Lung microvascular endothelial cell (primary cell): ENCODE measurements at regions not wholly inside any gene's neighbourhood (a gene's known extent, or its start where the extent isn't known, plus 50 kb on each side); places are given as distances from the start of the nearest gene placed in this dataset.
"Not testable (repeated sequence)": the region's sequence is repeated elsewhere in the genome, so short reads cannot be mapped to it uniquely, and the experiment has no call there.

Source experiments
- DNase-seq, 2 donors: peaks; one replicate each; pipeline versions ENCODE4 v3.0.0 to v3.0.0-alpha.2; 2010; ENCODE audit warnings: low read depth in 2 of 2

DNA sequence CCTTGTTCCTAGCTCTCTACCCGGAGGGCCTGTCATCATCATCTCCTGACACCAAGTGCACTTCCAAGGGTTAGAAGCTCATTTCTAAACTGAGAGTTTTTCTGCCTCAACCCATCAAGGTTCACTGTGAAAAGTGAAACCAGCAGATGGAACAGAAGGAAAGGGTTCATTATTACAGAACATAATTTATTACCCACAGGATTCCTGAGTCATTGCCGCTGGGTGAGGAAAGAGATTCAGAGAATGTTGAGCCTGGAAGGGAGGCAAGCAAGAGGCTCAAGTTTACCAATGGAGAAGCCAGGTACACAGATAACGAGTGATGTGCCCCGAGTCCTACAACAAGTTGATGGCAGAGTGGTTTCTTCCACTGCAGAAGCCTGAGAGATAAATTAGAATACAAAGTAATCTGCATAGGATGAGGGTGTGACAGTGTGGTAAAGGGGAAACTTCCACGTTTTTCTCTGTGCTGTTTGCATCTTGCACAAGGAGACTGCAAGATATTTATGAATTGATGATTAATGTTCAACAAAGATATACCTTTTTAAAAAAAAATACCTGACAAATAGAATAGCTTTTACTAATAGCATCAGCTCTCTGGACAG, 80.5 kb upstream of the SETMAR start:
- DNase-seq: no peak

DNA sequence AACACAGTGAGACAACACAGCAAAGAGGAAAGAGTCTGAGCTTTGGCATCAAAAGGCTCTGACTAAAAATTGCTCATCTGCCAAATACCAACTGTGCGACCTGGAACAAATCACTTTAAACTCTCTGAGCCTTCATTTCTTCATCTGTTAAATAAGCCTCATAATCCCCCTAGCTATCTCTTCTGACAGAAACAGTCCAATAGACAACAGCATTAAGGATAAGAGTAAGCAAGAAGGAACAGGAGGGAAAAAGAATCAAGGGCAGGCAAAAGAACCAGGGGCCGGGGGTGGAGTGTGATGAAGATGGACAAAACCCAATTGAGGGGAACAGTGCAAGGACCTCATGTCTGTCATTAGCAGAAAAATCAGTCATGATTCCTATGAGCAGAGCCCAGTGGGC, 79.4 kb upstream of the SETMAR start:
- no peak for DNase-seq

DNA sequence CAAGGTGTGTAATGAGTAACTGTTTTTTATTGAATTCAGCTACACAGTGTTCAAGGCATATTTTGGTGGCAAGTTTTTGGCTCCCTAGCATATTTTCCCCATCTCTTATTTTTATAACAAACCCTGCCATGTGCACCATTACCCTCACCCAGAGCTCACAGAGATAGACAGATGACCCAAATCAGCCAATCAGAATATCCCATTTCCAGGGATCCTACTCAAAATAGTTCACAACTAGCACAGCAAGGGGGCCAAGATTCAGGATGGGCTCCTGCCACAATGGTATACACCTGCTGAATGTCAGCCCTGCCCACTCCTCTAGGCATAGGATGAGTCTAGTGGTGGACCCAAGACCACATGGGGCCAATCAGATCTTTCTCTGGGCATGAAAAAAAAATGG, 78.8 kb upstream of the SETMAR start:
- no peak for DNase-seq

DNA sequence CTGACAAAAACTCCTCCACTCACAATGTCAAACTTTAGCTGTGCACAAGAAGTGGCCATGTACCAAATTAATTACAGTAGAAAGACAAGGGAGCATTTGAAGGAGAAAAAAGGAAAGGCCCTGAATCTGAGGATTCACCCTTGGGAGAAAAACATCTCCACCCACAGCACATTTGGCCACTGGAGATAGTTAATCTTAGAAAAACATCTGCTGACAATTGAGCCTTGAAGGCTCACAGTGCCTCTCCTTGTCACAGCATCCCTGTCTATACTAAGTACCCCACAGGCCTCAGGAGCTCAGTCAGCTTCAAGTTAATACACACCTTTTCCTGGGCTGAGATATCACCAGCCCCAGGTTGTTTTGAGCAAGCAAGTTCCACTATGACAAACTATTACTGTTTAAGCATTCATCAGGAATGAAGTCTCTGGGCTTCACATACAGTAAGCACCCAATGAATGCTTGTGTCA, 78.1 kb upstream of the SETMAR start:
- DNase-seq: no peak

DNA sequence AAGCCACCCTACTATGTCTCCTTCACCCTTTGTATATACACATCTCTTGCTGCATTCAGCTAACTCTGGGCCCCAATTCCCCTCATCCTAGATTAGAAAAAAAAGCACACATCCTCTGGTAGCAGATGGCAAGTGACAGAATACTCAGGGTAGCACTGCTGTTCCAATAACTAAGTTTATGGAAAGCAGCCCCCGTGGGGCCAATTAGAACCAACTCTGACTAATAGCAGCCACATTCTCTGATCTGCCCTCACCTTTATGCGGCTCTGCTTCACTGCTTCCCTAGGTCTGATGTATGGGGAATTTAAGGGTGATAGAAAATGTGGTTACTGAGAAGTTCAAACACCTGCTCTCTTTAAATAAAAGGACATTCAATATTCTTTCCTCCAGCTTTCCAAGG, 74.9 kb upstream of the SETMAR start:
- DNase-seq: no peak

DNA sequence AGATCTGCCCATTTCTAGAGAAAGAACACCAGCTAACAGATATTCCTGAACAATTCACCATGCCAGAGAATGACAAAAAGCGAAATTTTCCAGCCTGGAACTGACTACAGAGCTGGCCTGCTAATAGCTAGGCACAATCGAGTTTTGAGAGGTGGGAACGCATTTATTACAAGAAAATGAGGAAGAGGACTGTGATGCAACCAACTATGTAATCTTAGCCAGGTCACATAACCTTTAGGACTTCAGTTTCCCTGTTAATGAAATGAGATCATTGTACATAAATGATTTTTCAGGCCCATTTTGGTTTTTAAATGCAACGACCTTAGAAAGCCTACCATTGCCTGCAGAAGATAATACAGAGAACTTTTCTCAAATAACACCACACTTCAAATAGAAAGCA, 72.1 kb upstream of the SETMAR start:
- DNase-seq: no peak

DNA sequence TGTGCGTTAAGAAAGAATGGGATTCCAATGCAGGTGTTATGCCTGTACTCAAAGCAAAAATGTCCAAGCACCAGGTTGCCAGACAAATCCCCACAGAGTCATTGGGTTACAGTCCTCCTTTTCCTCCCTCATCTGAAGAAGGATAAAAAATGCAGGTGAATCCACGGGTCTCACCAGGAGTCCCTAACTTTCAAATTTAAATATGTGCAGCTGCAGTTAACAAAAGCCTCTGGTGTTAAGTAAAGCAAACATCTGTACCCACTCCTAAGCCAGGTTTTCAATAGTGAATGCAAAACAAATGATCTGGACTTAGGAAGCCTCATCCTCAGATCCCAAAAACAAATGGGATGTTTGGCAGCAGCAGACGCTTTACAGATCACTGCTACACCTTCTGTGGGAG, 70.4 kb upstream of the SETMAR start:
- DNase-seq: no peak

DNA sequence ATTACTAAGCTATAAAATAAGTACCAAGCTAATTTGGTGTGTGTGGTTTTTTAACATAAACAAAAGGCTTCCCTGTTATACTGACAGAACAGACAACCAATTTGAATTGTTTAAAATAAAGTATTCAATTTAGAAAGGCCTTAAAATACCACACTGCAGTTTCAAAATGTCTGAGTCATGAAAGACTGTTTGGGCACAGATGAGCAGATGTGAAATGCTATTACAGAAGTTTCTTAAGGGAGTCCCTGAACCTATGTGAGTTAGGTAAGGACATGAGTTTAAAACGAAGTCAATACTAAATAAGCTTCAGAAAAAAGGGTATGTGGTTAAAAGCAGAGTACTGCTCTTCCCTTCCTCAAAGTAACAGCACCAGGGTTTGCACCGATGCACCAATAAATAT, 69.7 kb upstream of the SETMAR start:
- no peak for DNase-seq

DNA sequence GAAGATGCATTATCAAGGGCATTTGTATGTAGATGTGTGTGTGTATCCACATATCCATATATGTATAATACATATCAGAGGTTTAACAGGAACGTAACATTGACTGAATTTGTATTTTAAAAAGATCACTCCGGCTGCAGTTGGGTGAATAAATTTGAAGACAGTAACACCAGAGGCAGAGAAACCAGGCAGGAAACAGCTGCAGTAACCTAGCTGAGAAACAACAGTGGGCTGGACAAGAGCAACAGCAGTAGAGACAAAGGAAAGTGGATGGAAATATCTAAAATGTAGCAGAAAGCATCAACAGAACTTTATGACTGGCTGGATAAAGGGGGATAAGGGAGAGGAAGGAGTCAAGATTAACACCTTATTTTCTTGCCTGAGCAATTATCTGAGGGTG, 68.3 kb upstream of the SETMAR start:
- DNase-seq: no peak

DNA sequence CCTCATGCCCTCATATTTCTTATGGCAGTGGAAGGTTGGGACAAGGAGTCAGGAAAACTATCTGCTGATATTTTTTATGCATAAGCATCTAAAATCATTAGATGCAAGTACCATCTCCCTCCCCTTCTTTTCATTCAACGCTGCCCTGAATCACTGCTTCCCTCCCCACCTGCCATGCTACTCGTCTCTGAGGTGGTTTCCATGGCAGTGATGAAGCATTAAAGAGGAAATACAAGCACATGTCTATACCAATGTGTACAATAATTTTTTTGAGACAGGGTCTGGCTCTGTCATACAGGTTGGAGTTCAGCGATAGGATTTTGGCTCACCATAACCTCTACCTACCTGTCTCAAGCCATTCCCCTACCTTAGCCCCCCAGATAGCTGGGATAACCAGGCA, 67.5 kb upstream of the SETMAR start:
- DNase-seq: no peak

DNA sequence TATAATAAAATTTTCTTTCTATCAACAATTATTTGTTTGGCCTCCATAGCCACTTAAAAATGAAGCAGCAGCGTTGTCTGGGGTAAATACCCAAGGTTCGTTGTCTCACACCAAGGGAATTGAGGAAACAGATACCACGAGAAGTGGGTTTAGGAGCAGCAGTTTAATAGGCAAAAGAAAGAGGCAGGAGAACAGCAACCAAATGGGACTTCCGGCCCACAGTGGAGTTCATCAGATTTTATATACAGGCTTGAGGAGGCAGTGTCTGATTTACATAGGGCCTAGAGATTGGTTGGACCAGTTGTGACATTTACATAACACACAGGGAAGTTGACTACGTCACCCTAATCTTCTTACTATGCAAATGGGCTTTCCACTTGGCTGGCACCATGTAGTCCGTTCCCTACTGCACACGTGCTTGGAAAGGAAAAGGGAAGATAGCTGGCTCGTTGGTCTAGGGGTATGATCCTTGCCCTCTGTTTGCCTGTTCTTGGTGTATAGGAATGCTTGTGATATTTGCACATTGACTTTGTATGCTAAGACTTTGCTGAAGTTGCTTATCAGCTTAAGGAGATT, 61.5 kb upstream of the SETMAR start:
- DNase-seq: no peak

DNA sequence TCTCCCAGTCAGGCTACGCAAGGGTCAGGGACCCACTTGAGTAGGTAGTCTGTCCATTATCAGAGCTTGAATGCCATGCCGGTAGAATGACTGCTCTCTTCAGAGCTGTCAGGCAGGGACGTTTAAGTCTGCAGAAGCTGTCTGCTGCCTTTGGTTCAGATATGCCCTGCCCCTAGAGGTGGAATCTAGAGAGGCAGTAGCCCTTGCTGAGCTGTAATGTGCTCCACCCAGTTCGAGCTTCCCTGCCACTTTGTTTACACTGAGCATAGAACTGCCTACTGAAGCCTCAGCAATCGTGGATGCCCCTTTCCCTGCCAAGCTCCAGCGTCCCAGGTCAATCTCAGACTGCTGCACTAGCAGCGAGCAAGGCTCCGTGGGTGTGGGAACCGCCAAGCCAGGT, 57.5 kb upstream of the SETMAR start:
- no peak for DNase-seq

DNA sequence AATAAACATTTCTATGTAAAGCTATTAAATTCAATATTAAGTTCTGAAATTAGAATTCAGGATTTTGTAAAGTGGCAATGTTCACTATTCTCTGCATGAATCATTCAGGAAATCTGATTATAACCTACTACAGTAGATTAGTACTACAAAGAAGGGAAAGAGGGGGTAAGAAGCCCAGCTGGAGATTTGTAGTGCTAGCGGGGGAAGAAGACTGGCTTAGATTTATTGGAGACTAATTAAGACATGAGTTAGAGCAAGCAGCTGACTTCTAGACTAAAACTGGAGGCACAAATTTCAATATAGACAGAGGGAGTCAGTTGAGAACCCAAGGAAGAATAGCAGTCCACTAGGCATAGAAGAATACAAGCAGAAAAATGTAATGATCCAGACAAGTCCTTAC, 55.8 kb upstream of the SETMAR start:
- no peak for DNase-seq

DNA sequence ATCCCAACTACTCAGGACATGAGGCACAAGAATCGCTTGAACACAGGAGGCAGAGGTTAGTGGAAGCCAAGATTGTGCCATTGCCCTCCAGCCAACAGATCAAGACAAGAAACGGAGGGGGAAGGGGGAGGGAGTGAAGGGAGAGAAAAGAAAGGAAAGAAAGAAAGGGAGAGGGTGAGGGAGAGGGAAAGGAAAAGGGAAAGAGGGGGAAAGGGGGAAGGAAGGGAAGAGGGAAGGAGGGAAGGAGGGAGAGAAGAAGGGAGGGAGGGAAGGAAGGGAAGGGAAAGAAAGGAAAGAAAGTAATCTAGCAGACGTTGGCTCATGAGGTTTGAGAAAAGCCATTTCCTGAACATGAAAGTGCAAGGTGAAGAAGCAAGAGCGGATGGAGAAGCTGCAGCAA, 53.1 kb upstream of the SETMAR start:
- DNase-seq: no peak

DNA sequence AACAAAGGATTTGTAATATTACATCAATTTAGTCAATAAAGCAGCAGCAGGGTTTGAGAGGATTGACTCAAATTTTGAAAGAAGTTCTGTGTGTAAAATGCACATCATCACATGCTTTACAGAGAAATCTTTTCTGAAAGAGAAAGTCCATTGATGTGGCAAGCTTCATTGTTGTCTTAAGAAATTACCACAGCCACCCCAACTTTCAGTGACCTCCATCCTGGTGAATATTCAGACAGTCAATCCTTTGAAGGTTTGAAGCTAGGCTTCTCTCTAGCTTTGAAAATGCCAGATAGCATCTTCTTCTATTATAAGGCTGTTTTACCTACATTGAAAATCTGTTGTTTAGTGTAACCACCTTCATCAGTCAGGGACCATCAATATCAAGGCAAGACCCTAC, 51.8 kb upstream of the SETMAR start:
- DNase-seq: no peak

DNA sequence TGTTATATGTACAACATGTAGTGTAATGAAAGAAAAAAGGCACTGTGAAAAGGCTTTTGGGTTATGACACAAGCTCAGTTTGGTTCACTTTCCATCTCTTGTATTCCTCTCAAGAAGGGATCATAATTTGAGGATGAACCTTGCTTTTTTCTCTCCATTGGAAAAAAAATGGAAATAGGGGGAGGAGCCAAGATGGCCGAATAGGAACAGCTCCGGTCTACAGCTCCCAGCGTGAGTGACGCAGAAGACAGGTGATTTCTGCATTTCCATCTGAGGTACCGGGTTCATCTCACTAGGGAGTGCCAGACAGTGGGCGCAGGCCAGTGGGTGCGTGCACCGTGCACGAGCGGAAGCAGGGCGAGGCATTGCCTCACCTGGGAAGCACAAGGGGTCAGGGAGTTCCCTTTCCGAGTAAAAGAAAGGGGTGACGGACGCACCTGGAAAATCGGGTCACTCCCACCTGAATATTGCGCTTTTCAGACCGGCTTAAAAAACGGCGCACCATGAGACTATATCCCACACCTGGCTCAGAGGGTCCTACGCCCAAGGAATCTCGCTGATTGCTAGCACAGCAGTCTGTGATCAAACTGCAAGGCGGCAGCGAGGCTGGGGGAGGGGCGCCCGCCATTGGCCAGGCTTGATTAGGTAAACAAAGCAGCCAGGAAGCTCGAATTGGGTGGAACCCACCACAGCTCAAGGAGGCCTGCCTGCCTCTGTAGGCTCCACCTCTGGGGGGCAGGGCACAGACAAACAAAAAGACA, 49.9 kb upstream of the SETMAR start:
- DNase-seq: not testable (repeated sequence)
